ENCODE measurements at regions not wholly inside any gene's neighbourhood (a gene's known extent, or its start where the extent isn't known, plus 50 kb on each side); places are given as distances from the start of the nearest gene placed in this dataset.

GRCh38 chr19:46959894-46960556 lies 59.6 kb upstream of the NPAS1 start:
- H3K4me3 ChIP-seq: no peak overlapping the region
- H3K27ac ChIP-seq: no peak overlapping the region
- H3K36me3 ChIP-seq: no peaks in the 10 kb centered on the region
- H3K9me3 ChIP-seq: no peaks in the 10 kb centered on the region
- WGBS, 3 donors: 93 to 98% (median 96%) methylated on average over 5 of the region's 5 CpGs
- TF ChIP-seq EP300 (IDR thresholded peaks at IDR 0.05) (no peak), CTCF (IDR thresholded peaks at IDR 0.05) (no peak), POLR2A (IDR thresholded peaks at IDR 0.05) (no peak)
- DNase-seq: no peak
- peaks cover 1% of the 10 kb centered on the region for H3K4me1 ChIP-seq (ENCODE audit: insufficient read depth)
- intact Hi-C loops (cut with DNase I): no loop called here
- H3K27me3 ChIP-seq: no peaks in the 10 kb centered on the region

DNA sequence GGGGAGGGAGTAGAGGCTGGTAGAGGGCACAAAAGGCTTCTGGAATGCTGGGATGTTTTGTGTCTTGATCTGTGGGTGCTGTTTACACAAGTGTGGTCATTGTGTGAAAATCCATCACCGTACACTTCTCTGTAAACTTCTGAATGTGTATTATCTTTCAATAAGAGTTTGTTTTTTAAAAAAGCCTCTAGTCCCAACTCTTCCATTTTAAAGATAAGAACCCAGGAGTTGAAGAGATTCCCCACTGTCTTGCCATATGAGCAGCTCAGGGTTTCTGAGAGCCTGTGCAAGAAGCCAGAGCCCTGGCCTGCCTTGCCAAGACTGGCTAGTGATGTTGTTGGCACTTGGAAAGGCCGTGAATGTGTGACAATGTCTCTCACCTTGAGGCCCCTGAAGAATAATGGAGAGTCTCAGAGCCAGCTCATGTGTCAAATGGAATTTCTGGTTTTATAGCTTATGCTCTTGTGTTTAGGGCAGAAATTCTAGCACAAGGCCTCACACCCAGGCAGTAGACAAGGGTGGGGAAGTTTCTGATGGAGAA lies 57.5 kb upstream of the NPAS1 start:
- DNase-seq: no peak
- Histone ChIP-seq H3K4me1 (ENCODE audit: insufficient read depth) (no peaks in the 10 kb centered on the region), H3K4me3 (no peak overlapping the region), H3K27ac (no peak overlapping the region), H3K27me3 (no peaks in the 10 kb centered on the region), H3K9me3 (no peaks in the 10 kb centered on the region), H3K36me3 (no peaks in the 10 kb centered on the region)
- WGBS, 3 donors: 66 to 82% (median 78%) methylated on average over 2 of the region's 2 CpGs
- TF ChIP-seq EP300 (IDR thresholded peaks at IDR 0.05) (no peak), CTCF (IDR thresholded peaks at IDR 0.05) (no peak), POLR2A (IDR thresholded peaks at IDR 0.05) (no peak)
- intact Hi-C loops (cut with DNase I): no loop called here

DNA sequence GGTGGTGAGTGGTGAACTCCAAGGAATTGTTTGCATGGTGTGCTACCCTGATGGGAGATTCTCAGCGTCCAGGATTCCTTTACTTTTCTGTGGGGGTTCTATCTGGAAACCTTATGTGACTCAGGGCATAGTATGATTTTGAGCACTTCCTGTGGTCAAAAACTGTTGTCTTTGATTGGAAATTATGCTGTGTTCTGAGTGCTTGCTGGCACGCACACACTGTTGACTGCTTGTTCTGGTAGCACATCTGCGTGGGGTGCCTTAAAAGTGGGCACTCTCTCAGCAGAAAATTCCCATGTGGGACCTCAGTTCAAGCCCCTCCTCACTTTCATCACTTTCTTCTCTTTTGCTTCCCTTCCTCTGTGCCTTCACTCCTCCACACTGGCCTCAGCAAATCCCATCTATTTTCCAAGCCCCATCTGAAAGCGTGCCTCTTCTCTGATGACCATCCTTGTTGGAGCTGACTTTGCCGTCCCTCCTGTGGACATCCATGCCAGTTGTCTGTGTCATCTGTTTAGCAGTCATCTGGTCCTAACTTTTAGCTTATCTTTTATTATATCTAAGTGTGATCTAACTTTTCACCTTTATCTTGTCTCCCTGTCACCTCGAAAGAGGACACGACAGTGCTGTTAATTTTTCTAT lies 56.4 kb upstream of the NPAS1 start:
- Histone ChIP-seq H3K27me3 (no peaks in the 10 kb centered on the region), H3K36me3 (no peaks in the 10 kb centered on the region), H3K9me3 (no peaks in the 10 kb centered on the region), H3K27ac (no peak overlapping the region), H3K4me1 (ENCODE audit: insufficient read depth) (no peaks in the 10 kb centered on the region), H3K4me3 (no peak overlapping the region)
- WGBS, 3 donors: 66 to 70% (median 67%) methylated on average over 7 of the region's 7 CpGs
- intact Hi-C loops (cut with DNase I): no loop called here
- no peak for TF ChIP-seq CTCF (IDR thresholded peaks at IDR 0.05)
- no peak for TF ChIP-seq POLR2A (IDR thresholded peaks at IDR 0.05)
- TF ChIP-seq EP300 (IDR thresholded peaks at IDR 0.05): no peak
- no peak for DNase-seq

DNA sequence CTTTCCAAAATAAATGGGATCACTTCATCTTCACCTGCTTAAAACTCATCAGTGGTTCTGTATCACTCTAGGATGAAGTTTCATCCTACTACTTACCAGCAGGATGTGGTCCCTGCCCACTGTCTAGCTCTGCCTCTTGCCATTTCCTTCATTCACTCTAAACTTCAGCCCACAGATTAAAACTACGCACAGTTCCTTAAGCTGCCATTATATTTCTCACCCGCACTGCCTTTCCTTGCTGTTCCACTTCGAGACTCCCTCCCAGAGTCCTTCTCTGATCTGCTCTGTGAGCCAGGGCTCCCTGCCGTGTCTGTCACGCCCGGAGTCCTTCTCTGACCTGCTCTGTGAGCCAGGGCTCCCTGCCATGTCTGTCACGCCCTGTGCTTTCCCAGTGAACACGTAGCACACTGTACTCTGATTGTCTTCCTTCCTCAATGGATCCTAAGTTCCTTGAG lies 52.0 kb upstream of the NPAS1 start:
- H3K4me3 ChIP-seq: no peak overlapping the region
- intact Hi-C loops (cut with DNase I): no loop called here
- TF ChIP-seq POLR2A (IDR thresholded peaks at IDR 0.05) (no peak), EP300 (IDR thresholded peaks at IDR 0.05) (no peak), CTCF (IDR thresholded peaks at IDR 0.05) (no peak)
- DNase-seq: no peak
- no peaks in the 10 kb centered on the region for H3K36me3 ChIP-seq
- H3K9me3 ChIP-seq: no peaks in the 10 kb centered on the region
- no peak overlapping the region for H3K27ac ChIP-seq
- no peaks in the 10 kb centered on the region for H3K27me3 ChIP-seq
- no peaks in the 10 kb centered on the region for H3K4me1 ChIP-seq (ENCODE audit: insufficient read depth)
- 62 to 84% (median 81%) methylated on average over 8 of the region's 8 CpGs for WGBS, 3 donors
